SK-N-SH treated with all-trans-retinoic acid at 6 μM for 48 hours (cell line): ENCODE measurements at regions not wholly inside any gene's neighbourhood (a gene's known extent, or its start where the extent isn't known, plus 50 kb on each side); places are given as distances from the start of the nearest gene placed in this dataset.

ENCODE experiments used
- ATAC-seq: fragments of 200-7000 bp; cut with Tn5 transposase; 3 replicates; pipeline ENCODE4 v1.9.1; 2020; ENCODE audit warnings: mild to moderate bottlenecking, moderate library complexity
- BACH2 ChIP-seq: fragments of 250-450 bp; sonication (Bioruptor Pico); IDR thresholded peaks from 2 replicates; pipeline ENCODE4 v1.9.0; 2021; ENCODE audit warnings: mild to moderate bottlenecking, borderline replicate concordance
- CREB5 ChIP-seq: fragments of 250-450 bp; sonication (Bioruptor Pico); IDR thresholded peaks from 2 replicates; pipeline ENCODE4 v1.5.1; 2020; ENCODE audit warnings: low read depth, mild to moderate bottlenecking, moderate library complexity
- CSDC2 ChIP-seq: fragments of 250-450 bp; sonication (Bioruptor Pico); IDR thresholded peaks from 2 replicates; pipeline ENCODE4 v1.5.0; 2020; ENCODE audit warnings: mild to moderate bottlenecking, moderate library complexity
- CSRNP3 ChIP-seq: fragments of 250-450 bp; sonication (Bioruptor Pico); IDR thresholded peaks from 2 replicates; pipeline ENCODE4 v1.5.1; 2021; ENCODE audit warnings: mild to moderate bottlenecking, moderate library complexity
- ESRRG ChIP-seq: fragments of 250-450 bp; sonication (Bioruptor Pico); IDR thresholded peaks from 2 replicates; pipeline ENCODE4 v1.6.1; 2021; ENCODE audit warnings: mild to moderate bottlenecking
- GLIS3 ChIP-seq: fragments of 250-450 bp; sonication (Bioruptor Pico); IDR thresholded peaks from 2 replicates; pipeline ENCODE4 v1.5.0; 2020; ENCODE audit warnings: mild to moderate bottlenecking, moderate library complexity
- OSR1 ChIP-seq: fragments of 250-450 bp; sonication (Bioruptor Pico); IDR thresholded peaks from 2 replicates; pipeline ENCODE4 v1.8.0; 2022; ENCODE audit warnings: moderate library complexity, mild to moderate bottlenecking, inconsistent platforms
- POU6F1 ChIP-seq: fragments of 250-450 bp; sonication (Bioruptor Pico); IDR thresholded peaks from 2 replicates; pipeline ENCODE4 v1.8.0; 2021; ENCODE audit warnings: low read depth, mild to moderate bottlenecking, moderate library complexity, borderline replicate concordance
- PPARA ChIP-seq: fragments of 250-450 bp; sonication (Bioruptor Pico); IDR thresholded peaks from 2 replicates; pipeline ENCODE4 v1.5.0; 2020; ENCODE audit warnings: mild to moderate bottlenecking, borderline replicate concordance
- RARB ChIP-seq: fragments of 250-450 bp; sonication (Bioruptor Pico); IDR thresholded peaks from 2 replicates; pipeline ENCODE4 v1.8.0; 2021; ENCODE audit warnings: mild to moderate bottlenecking, moderate library complexity
- SNAI2 ChIP-seq: fragments of 250-450 bp; sonication (Bioruptor Pico); IDR thresholded peaks from 2 replicates; pipeline ENCODE4 v1.5.0; 2020; ENCODE audit warnings: mild to moderate bottlenecking, moderate library complexity
- TCF4 ChIP-seq: fragments of 250-450 bp; sonication (Bioruptor Pico); IDR thresholded peaks from 2 replicates; pipeline ENCODE4 v1.8.0; 2021; ENCODE audit warnings: mild to moderate bottlenecking, moderate library complexity, borderline replicate concordance
- TOX ChIP-seq: fragments of 250-450 bp; sonication (Bioruptor Pico); IDR thresholded peaks from 2 replicates; pipeline ENCODE4 v1.8.0; 2021; ENCODE audit warnings: mild to moderate bottlenecking, moderate library complexity, borderline replicate concordance
- TSHZ2 ChIP-seq: fragments of 250-450 bp; sonication (Bioruptor Pico); IDR thresholded peaks from 2 replicates; pipeline ENCODE4 v1.5.0; 2020; ENCODE audit warnings: mild to moderate bottlenecking, moderate library complexity
- ZC3H10 ChIP-seq: fragments of 250-450 bp; sonication (Bioruptor Pico); IDR thresholded peaks from 2 replicates; pipeline ENCODE4 v1.5.1; 2021; ENCODE audit warnings: mild to moderate bottlenecking, moderate library complexity
- ZFP30 ChIP-seq: fragments of 450-650 bp; formaldehyde crosslinking; IDR thresholded peaks from 2 replicates; pipeline ENCODE4 v1.5.0; 2022; ENCODE audit warnings: mild to moderate bottlenecking, moderate library complexity
- ZNF565 ChIP-seq: fragments of 450-650 bp; formaldehyde crosslinking; conservative IDR thresholded peaks from 2 replicates; pipeline ENCODE4 v1.5.0; 2020; ENCODE audit warnings: low read depth, mild to moderate bottlenecking, moderate library complexity
- ZNF70 ChIP-seq: fragments of 450-650 bp; formaldehyde crosslinking; IDR thresholded peaks from 2 replicates; pipeline ENCODE4 v1.5.0; 2020; ENCODE audit warnings: mild to moderate bottlenecking, moderate library complexity
- ZNF8 ChIP-seq: fragments of 450-650 bp; formaldehyde crosslinking; IDR thresholded peaks from 2 replicates; pipeline ENCODE4 v1.5.0; 2020; ENCODE audit warnings: mild to moderate bottlenecking, moderate library complexity

GRCh38 chr4:92189146-92189545 lies 114.6 kb upstream of the GRID2 start:
- no peak for ATAC-seq
- TF ChIP-seq CSRNP3 (no peak), ZC3H10 (CRISPR knock-in tag) (no peak), SNAI2 (CRISPR knock-in tag) (no peak), BACH2 (no peak), ZFP30 (CRISPR knock-in tag) (no peak), ZNF8 (CRISPR knock-in tag) (no peak), ESRRG (CRISPR knock-in tag) (no peak), TCF4 (no peak)

GRCh38 chr4:92198711-92199110 lies 105.1 kb upstream of the GRID2 start:
- TF ChIP-seq POU6F1 (CRISPR knock-in tag) = no peak
- no peak for TF ChIP-seq TSHZ2 (CRISPR knock-in tag)
- no peak for TF ChIP-seq RARB (CRISPR knock-in tag)
- no peak for TF ChIP-seq ESRRG (CRISPR knock-in tag)
- TF ChIP-seq, all 23 proteins: peak for 0
- peak; percentile 19; the same call in 2 of the 3 replicates for ATAC-seq

GRCh38 chr4:92199135-92199534 lies 104.6 kb upstream of the GRID2 start:
- no peak for ATAC-seq
- no peak for TF ChIP-seq ZNF70 (CRISPR knock-in tag)
- TF ChIP-seq, all 23 proteins: peak for 0

- TF ChIP-seq CREB5 (CRISPR knock-in tag) = no peak
- TF ChIP-seq BACH2 = no peak
- TF ChIP-seq ZNF565 (CRISPR knock-in tag) = no peak
- no peak for TF ChIP-seq CSDC2 (CRISPR knock-in tag)
- no peak for TF ChIP-seq GLIS3
- TF ChIP-seq TSHZ2 (CRISPR knock-in tag) = no peak
- TF ChIP-seq ZNF70 (CRISPR knock-in tag) = no peak
- TF ChIP-seq ZFP30 (CRISPR knock-in tag) = no peak
- no peak for TF ChIP-seq ESRRG (CRISPR knock-in tag)
- TF ChIP-seq POU6F1 (CRISPR knock-in tag) = no peak
- no peak for TF ChIP-seq OSR1 (CRISPR knock-in tag)
- TF ChIP-seq PPARA (CRISPR knock-in tag) = no peak
- TF ChIP-seq TOX (CRISPR knock-in tag) = no peak
These were observed 92.9 kb upstream of the GRID2 start for GRCh38 chr4:92210906-92211305.

More at GRCh38 chr4:92210906-92211305, 92.9 kb upstream of the GRID2 start:
- no peak for ATAC-seq
